GM13977 (cell line): ENCODE measurements at regions not wholly inside any gene's neighbourhood (a gene's known extent, or its start where the extent isn't known, plus 50 kb on each side); places are given as distances from the start of the nearest gene placed in this dataset.
"Not testable (repeated sequence)": the region's sequence is repeated elsewhere in the genome, so short reads cannot be mapped to it uniquely, and the experiment has no call there.

Experiments used
- DNase-seq: peaks from one replicate; pipeline ENCODE4 v3.0.0; 2012; ENCODE audit warnings: low spot score
- CTCF ChIP-seq: IDR thresholded peaks from 2 replicates; pipeline ENCODE4 v1.5.1; 2012; ENCODE audit warnings: mild to moderate bottlenecking, control low read depth; ENCODE audit not compliant: insufficient read depth; ENCODE audit errors: extremely low read depth, missing control alignments
- in situ Hi-C: fragments of 300-500 bp; cut with MboI; formaldehyde crosslinking; loops from one replicate; pipeline ENCODE4 v1.12.0; 2022; ENCODE audit warnings: low sequenced_read_pairs, low pct_unique_long_range_greater_than_20kb, mixed read lengths, inconsistent platforms; ENCODE audit not compliant: unreplicated experiment

GRCh38 chr17:45554479-45554878 lies 64.0 kb upstream of the PLEKHM1 start:
- in situ Hi-C loops, result not testable (repeated sequence)

GRCh38 chr17:45558821-45559220 lies 68.3 kb upstream of the PLEKHM1 start:
- DNase-seq, in situ Hi-C loops: not testable (repeated sequence)

More at GRCh38 chr17:45554479-45554878, 64.0 kb upstream of the PLEKHM1 start:
- not testable (repeated sequence) for DNase-seq

GRCh38 chr17:45562868-45563267 lies 72.3 kb upstream of the PLEKHM1 start:
- not testable (repeated sequence) for DNase-seq

GRCh38 chr17:45563283-45563682 lies 72.8 kb upstream of the PLEKHM1 start:
- in situ Hi-C loops, DNase-seq: not testable (repeated sequence)

More at GRCh38 chr17:45562868-45563267, 72.3 kb upstream of the PLEKHM1 start:
- in situ Hi-C loops, result not testable (repeated sequence)

GRCh38 chr17:45568275-45568674 lies 77.8 kb upstream of the PLEKHM1 start:
- DNase-seq, in situ Hi-C loops: not testable (repeated sequence)

GRCh38 chr17:45573326-45573725 lies 82.8 kb upstream of the PLEKHM1 start:
- in situ Hi-C loops, DNase-seq: not testable (repeated sequence)

GRCh38 chr17:45573924-45574770 lies 83.6 kb upstream of the PLEKHM1 start:
- no peak for DNase-seq
- in situ Hi-C loops, result no loop called here

GRCh38 chr17:45575126-45575885 lies 84.8 kb upstream of the PLEKHM1 start:
- no peak for TF ChIP-seq CTCF
- in situ Hi-C loops, result loop anchor here (25.0 kb wide), 1 partner anchor 1212 kb away; no protein-coding TSS in a partner anchor
- DNase-seq, result peak; percentile 56

More at GRCh38 chr17:45573924-45574770, 83.6 kb upstream of the PLEKHM1 start:
- TF ChIP-seq CTCF, result no peak

GRCh38 chr17:45576527-45577307 lies 86.2 kb upstream of the PLEKHM1 start:
- not testable (repeated sequence) for DNase-seq
- in situ Hi-C loops, result loop anchor here (25.0 kb wide), 1 partner anchor 1211 kb away; no protein-coding TSS in a partner anchor
